RKO (cell line): ENCODE measurements at regions not wholly inside any gene's neighbourhood (a gene's known extent, or its start where the extent isn't known, plus 50 kb on each side); places are given as distances from the start of the nearest gene placed in this dataset.
A peak's percentile ranks its signal among the peaks of the same experiment; 100 is the strongest.

Source experiments
- DNase-seq: peaks from one replicate; pipeline ENCODE4 v3.0.0-alpha.2; 2016; ENCODE audit warnings: low spot score

DNA sequence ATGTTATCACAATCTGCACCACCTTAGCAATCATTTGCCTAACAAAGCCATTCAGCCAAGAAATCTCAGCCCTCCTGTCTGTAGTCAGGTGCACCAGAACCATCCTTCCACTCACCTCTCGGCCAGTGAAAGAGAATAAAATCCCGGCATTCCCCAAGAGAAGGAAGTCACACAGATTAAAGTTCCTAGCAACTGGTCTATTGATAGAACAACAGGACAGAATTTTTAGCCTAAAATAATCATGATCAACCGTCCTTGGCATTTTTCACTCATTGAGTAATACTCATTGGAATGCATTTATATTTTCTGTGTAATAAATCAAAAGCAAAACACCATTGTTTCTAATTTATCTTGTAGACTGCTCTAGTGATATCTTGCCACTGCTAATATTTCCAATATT is 85.7 kb upstream of the CDH4 start:
- no peak for DNase-seq

GRCh38 chr20:61168605-61169004 is 83.5 kb upstream of the CDH4 start:
- DNase-seq = no peak

GRCh38 chr20:61169874-61170273 is 82.2 kb upstream of the CDH4 start:
- DNase-seq = no peak

DNA sequence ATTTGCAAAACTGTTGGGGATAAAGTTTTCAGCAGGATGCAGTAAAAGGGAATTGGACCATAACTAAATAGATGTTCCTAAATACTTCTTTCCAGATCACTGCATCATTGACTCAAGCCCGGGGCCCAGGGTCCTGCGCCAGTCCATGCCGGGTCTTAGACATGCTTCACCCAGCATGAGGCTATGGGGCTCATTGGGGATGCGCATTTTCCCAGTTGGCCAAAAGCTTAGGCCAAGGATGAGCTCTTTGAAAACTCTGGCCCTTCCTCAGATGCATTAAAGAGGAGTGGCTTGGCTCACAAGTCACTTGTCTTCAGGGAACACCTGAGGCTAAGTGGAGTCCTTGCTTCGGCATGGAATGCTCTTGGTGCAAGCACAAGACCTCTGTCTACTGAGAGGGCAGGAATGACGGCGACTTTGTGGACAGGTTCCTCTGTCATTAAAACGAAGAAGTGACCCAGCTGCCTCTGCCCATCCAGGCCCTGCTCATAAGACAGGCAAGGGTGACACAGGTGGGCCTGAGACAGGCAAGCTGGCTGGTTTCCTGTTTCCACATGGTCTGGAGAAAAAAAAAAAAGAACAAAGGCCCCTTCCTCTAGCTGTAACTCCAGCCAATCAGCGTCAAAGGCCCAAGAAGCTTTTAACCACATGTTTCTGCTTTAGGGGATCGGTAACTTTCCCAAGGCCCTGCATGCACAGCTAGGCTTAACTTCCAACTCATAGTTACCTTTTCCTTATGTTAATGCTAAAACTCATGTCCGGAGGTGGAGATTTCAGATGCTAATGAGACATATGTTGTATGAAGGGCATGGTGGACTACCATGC is 81.4 kb upstream of the CDH4 start:
- DNase-seq = no peak

- no peak for DNase-seq
Observed at GRCh38 chr20:61173267-61173666, 78.8 kb upstream of the CDH4 start.

DNA sequence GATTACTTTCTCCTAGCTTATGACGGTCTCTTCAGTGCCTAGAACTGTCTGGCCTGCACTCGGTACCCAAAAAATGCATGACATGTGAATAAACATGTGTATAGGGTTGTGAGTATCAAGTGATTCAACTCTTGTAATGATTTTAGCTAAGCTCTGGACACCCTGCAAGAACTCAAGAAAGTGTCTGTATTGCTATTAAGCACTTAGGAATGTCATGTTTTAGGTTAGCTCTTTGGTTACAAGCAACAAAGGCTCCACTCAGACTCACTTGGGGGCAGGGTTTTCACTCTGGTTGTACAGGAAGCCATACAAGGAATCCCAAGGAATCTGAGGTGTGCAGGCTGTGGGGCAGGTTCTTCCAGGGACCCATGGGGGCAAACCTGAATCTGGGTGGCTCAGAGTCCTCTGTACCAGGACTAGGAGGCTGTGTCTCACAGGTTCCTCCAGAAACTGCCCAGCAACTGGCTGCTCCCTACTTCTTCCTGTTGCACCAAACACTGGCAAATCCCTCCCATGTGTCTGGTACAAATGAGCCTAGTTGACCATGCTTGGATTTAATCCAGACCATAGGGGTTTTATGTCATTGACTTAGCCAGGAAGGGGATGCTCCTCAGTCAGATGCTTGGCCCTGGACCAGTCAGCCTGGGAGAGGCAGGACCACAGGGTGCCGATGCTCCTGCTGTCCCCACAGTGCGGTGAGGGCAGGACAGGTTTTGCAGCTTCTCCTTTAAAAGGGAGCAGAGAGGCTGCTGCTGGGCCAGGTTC is 77.9 kb upstream of the CDH4 start:
- no peak for DNase-seq

DNA sequence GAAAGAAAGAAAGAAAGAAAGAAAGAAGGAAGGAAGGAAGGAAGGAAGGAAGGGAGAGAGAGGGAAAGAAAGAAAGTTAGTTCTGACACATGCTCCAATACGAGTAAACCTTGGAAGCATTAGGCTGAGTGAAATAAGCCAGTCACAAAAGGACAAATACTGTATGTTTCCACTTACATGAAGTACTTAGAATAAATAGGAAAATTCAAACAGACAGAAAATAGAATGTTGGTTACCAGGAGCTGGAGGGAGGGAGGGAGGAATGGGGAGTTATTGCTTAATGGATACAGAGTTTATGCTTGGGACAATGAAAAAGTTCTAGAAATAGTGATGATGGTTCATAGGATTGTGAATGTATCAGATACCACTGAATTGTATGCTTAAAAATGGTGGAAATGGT is 75.2 kb upstream of the CDH4 start:
- no peak for DNase-seq

DNA sequence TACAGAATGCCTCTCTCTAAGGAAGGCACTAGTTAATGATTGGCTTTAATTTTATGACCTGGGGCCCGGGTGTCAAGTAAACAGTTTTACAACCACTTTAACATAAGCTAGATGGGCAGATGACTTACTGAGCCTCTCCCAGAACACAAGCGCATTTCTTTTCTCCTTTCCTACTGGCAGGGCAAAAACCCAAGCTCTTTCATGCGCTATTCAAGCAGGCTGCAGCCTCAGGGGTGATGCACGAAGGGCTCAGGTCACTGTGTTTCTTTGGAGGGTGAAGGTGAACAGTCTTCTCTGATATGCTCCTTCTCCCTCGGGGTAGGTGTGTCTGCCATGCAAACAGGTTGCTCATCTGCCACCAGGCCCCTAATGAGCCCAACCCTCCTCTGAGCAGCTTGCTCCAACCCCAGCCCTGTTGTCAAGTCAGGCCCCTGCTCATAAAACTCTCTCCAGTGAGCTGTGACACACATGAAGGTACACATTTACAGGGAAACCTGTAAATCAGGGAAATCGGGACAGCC is 73.5 kb upstream of the CDH4 start:
- no peak for DNase-seq

DNA sequence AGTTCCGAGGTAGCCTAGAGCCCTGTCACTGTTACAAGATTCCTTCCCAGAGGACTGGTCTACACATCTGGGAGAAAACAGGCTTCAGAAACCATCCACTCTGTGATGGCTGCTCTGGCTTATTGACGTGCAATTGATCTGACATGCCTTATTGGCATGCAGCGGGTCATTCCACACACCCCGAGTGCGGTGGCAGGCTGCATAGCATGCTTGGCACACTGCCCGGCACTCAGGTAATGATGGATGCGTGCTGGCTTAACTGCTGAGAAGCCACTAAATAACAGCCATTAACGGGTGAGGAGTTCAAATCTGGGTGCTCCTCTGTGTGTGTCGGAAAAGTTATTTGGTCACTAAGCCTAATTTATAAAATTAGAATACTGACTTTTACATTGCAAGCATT is 67.9 kb upstream of the CDH4 start:
- no peak for DNase-seq

GRCh38 chr20:61185181-61185580 is 66.9 kb upstream of the CDH4 start:
- no peak for DNase-seq

- peak; percentile 18 for DNase-seq
Observed at GRCh38 chr20:61185841-61186601, 66.0 kb upstream of the CDH4 start.

- no peak for DNase-seq
Observed at GRCh38 chr20:61186771-61187472, 65.1 kb upstream of the CDH4 start.

DNA sequence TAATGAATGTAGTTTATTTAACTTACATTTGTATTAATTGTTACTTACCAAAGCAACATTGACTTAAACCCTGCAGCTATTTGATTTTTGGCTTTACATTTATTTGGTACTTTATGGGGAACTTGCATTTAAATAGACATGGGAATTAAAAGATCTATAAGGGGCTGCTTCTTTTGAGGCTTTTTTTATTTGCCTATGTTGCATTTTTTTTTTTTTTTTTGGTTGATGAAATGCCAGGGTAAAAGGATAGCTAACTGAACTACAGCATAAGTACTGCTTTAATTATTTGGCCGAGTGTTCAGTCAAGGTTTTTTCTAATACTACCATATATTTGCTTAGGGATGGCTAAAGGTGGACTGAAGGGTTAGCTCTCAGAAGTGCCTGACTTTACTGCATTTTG is 62.5 kb upstream of the CDH4 start:
- no peak for DNase-seq

- DNase-seq = no peak
Observed at GRCh38 chr20:61191096-61191495, 61.0 kb upstream of the CDH4 start.

DNA sequence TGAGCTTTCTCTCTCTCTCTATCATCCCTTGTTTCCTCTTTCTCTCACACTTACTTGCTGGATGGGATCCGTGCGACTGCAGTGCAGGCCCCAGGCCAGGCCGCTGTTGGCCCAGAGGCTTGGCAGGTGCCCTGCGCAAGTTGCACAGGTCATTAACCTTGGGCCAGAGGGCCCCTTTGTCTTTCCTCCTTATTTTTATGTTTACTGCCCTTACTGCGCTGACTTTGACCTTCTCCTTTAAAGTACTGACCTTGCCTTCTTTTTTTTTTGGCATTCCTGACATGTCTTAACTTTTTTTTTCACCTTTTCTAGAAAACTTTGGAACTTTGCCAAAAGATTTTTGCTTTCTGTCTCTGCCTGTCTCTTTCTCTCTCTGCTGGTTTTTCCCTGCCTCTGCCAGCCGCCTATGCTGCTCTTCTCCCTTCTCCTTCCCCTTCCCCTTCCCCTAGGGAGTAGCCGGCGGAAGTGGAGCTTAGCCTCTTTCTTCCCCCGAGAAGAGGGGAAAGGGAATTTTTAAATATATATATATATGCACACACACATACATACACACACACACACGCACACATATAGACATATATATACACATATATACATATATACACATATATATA is 59.6 kb upstream of the CDH4 start:
- no peak for DNase-seq

- no peak for DNase-seq
Observed at GRCh38 chr20:61193164-61193563, 58.9 kb upstream of the CDH4 start.
